HG02852 (cell line): ENCODE measurements at regions not wholly inside any gene's neighbourhood (a gene's known extent, or its start where the extent isn't known, plus 50 kb on each side); places are given as distances from the start of the nearest gene placed in this dataset.
A peak's percentile ranks its signal among the peaks of the same experiment; 100 is the strongest.

Source experiments
- ATAC-seq: cut with Tn5 transposase; IDR thresholded peaks from one replicate; pipeline ENCODE4 v1.9.1; 2021; ENCODE audit warnings: mild to moderate bottlenecking, moderate library complexity; ENCODE audit not compliant: unreplicated experiment

DNA sequence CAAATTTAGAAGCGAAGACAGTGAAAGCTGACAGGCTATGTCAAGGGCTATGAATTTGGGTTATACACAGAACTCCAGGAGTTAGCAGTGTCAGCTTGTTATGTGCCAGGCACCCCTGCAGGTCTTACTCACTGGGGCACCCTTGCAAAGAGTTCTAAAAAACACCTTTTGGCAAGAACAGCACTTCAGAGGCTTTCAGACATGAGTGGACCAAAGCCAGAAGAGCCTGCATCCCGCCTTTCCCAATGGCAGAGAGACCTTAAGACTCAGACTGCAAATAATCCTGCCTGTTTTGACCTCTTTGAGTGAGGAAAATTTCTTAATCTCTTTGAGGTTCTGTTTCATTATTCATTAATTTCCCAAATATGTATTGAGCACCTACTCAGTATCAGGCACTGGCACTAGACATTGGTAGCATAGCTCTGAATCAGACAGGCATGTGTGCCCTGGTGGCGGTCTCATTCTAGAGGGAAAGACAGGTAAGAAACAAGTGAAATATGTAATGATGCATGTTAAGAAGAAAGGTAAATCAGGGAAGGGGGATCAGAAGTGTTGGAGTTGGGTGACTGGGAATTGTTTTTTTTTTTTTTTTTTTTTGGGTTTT, 280.0 kb downstream of the KBTBD8 start:
- ATAC-seq = no peak

GRCh38 chr3:67286586-67286985, 288.5 kb downstream of the KBTBD8 start:
- no peak for ATAC-seq

GRCh38 chr3:67288466-67289106, 290.5 kb downstream of the KBTBD8 start:
- no peak for ATAC-seq

DNA sequence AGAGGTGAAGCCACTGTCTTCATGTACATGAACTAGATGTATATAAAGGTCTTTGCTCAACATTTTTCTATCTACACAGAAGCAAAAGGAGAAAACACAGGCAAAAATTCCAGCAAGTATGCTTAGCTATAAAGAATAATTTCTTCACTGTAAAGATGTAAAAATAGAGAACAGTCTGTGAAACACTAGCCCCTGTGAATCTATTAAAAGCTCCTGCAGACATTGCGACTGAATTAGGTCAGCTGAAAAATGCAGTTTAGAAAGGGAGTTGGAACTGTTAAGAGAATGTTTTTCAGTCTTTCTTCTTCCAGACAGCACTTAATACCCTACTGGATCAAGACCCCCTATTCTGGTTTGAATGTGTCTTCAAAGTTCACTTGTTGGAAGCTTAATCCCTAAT, 291.5 kb downstream of the KBTBD8 start:
- no peak for ATAC-seq

DNA sequence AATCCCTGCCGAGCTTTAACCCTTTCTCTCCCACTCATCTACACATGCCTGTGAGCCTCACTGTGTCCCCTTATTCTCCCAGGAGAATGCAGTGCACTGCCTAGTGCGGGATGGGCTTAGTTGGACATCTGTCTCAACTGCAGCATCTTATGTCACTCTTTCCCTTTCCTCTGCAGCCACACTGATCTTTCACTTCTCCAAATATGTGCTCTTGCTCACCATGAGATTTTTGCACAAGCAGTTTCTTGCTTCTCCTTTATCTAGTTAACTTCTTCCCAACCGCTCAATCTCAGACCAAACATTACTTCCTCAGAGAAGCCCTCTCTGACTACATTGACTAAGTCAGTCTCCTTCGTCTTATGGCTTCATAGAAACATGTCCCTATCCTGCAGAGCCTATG, 292.3 kb downstream of the KBTBD8 start:
- peak; percentile 62 for ATAC-seq

- peak; percentile 46 for ATAC-seq
Measured at GRCh38 chr3:67291287-67292252, 293.5 kb downstream of the KBTBD8 start.

GRCh38 chr3:67292356-67293121, 294.4 kb downstream of the KBTBD8 start:
- no peak for ATAC-seq

DNA sequence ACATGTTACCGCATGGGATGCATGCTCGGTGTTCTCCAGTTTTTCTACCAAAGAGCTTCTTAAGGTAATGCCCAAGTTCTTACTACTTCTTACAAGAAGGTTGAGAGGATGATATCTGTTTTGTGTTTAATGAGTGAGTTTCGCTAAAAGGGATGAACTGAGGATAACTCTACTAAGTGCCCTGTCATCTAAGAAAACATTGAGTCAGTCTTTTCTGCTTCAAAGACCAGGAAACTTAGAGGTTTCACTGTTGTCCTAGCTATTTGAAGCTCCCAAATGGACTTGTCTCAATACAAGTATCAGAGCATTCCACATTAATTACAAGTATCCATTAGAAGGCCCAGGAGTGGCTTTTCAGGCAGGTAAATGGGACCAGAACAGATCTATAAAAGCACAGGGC, 296.2 kb downstream of the KBTBD8 start:
- ATAC-seq = no peak

DNA sequence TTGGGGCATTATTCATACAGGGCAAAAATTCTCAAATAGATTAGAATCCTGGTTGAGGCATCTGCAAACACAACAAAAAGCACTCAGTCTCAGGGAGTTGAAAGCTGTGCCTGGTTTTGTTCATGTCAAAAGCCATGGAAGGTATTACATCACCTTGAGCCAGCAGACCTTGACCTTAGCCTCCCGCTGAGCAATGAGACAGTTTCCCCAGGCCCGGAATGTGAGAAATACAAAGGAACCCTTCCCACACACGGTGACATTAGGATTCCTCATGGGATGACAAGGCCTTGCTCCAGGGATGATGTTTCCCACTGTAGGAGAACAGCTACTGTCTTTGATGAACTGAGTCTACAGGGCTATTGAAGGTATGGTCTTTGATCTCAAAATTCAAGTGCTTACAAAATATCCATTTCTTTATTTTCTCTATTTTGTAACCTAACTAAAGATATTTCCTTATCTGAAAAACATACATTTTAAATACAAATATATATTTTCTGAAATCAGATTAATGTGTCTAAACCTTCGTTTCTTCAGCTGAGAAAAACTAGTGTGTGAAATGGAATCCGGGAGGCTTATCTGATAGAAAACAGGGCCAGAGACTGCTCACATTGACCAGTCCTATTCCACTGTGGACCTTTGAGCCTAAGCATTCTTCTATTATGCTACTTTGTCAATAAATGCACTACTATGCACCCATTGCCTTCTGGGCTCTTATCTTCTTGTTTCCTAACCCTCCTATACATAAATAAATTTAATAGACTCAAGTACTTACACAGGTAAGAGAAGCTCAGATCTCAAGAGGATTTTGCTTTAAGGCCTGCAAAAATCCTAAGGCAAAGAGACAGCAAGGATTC, 298.2 kb downstream of the KBTBD8 start:
- no peak for ATAC-seq

DNA sequence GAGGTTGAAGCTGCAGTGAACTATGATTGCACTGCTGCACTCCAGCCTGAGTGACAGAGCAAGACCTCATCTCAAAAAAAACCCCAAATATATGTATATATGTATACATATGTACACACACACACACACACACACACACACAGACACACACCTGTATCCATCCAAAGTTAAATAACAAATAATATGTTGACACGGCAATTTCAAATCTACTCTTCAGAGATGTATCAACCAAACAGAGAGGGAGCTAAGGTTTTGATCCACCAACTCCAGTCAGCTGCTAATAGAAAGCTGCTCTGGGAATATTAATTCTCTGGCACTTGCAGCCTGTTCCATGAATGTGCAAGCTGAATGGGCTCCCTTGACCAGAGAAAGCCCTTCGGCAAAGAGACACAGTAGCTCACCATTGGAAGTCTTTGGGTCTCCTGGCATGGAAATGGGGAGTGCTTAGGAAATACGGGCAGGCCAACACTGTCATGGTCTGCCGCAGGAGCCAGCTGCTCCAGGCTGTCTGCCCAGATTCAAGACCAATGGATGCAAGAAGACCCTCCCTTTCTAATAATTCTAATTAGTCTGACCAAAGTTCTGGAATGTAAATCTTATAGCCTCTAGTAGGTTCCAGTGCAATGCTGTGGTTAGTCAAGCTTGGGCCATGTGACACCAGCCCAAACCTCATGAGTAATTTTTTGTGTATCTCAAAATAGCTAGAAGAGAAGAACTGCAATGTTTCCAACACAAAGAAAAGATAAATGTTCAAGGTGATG, 299.8 kb downstream of the KBTBD8 start:
- no peak for ATAC-seq

GRCh38 chr3:67301556-67301955, 303.4 kb downstream of the KBTBD8 start:
- no peak for ATAC-seq

DNA sequence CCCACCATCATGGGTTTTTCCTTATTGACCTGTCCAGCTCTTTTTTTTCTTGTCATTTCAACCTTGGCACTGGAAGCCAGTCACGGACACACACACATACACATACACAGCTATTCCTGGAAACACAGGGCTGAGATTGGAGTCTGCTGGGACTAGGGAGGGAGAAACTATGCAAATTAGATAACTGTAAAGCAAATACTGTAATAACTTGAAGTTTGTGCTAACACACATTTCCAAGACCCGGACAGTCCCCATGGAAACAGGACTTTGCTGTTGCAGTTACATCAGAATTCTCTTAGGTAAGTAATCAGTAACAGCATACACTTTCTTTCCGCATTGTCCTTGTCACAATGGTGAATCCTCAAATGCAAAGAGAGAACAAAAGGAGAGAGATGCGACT, 304.4 kb downstream of the KBTBD8 start:
- no peak for ATAC-seq

- ATAC-seq = no peak
Measured at GRCh38 chr3:67305160-67305559, 307.1 kb downstream of the KBTBD8 start.

DNA sequence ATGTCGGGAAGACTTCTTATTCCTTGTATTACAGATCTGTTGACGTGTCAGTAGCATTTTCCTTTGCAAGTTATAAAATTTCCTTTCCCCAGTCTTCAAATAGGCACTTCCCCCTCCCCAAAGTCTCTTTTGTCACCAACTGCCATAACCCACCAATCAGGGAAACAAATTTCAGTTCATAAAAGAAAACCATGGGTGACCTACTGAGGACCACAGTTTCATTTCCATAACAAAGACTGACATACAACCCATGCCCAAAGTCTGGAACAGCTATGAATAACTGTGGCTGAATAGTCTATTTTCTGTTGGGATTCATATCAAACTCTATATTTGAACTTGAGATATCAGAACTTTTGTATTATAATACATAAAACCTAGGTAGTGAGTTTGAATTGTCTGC, 307.8 kb downstream of the KBTBD8 start:
- no peak for ATAC-seq

GRCh38 chr3:67311440-67311839, 313.3 kb downstream of the KBTBD8 start:
- no peak for ATAC-seq

GRCh38 chr3:67312155-67312554, 314.0 kb downstream of the KBTBD8 start:
- no peak for ATAC-seq

GRCh38 chr3:67318162-67318561, 320.1 kb downstream of the KBTBD8 start:
- no peak for ATAC-seq

DNA sequence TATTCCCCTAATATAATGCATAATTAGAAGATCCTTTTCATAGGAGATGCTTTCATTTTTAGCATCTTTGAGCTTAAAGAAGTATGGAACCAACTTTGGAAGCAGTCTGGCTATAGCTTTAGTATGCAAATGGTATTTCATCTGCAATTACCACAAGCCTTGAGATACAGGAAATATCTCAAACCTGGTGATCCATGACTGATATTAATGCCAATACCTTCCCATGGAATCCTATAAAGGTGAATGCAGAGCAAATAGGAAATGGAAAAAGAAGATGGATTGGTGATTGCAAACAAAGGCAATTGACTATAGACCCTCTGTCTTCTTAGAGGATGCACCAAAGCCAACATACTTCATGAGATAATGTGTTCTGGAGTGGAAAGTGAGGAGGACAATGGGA, 326.4 kb downstream of the KBTBD8 start:
- ATAC-seq = no peak
